AG08396 (cell line): ENCODE measurements at regions not wholly inside any gene's neighbourhood (a gene's known extent, or its start where the extent isn't known, plus 50 kb on each side); places are given as distances from the start of the nearest gene placed in this dataset.
"Not testable (repeated sequence)": the region's sequence is repeated elsewhere in the genome, so short reads cannot be mapped to it uniquely, and the experiment has no call there.

Experiments
- DNase-seq: peaks from one replicate; pipeline ENCODE4 v3.0.0; 2012; ENCODE audit warnings: low spot score, mixed read lengths

DNA sequence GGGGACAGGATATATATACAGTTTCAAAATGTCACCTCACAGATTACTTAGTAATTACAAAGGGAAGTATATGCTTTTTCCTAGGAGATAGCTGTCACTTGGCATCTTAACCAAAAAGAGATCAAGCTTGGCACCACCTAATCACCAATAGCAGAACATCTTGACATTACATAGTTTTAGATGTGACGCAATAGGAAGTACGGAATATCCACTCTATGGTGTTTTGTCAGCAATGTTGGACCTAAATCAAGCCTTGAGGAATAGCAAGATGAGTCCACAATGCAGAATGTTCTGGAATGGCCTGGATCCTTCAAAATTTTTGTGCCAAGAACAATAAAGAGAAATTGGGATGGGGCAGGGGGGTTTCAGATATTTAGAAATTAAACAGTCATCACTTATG, 1488.2 kb downstream of the FSTL5 start:
- no peak for DNase-seq

DNA sequence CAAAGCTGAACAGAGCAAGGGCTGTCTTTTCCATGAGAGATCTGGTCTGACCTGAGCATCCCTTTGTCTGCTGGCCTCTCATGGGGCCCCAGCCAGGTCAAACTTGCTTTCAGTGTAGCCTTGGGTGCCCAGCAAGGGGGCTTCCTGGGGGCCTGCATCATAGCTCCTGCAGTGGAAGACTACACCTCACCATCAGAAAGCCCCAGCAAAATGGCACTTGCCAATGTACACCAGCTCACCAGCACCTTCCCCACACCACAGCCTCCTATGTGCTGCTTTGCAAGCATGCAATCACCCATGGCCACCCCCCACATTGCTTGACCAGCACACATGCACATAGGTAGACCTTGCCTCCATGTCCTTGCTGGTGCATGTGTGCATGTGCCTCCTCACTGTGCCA, 1478.1 kb downstream of the FSTL5 start:
- no peak for DNase-seq

DNA sequence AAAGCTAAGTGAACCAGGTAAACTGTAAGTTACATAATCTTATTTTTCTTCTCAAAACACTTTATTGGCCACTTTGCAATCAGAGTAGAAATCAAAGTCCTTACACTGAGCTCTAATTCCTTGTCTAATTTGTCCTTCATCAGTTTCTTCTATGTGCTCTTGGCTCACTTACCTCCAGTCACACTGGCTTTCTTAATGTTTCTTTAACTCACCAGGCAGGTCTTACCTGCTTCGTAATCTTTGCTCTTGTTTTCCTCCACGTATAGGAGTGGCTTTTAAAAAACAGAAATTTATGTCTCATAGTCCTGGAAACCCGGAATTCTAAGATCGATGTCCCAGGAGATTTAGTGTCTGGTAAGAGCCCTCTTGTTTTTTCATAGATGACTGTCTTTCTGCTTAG, 1462.1 kb downstream of the FSTL5 start:
- no peak for DNase-seq

- no peak for DNase-seq
Observed at GRCh38 chr4:160709026-160709425, 1454.8 kb downstream of the FSTL5 start.

- DNase-seq = no peak
Observed at GRCh38 chr4:160709546-160709945, 1454.3 kb downstream of the FSTL5 start.

DNA sequence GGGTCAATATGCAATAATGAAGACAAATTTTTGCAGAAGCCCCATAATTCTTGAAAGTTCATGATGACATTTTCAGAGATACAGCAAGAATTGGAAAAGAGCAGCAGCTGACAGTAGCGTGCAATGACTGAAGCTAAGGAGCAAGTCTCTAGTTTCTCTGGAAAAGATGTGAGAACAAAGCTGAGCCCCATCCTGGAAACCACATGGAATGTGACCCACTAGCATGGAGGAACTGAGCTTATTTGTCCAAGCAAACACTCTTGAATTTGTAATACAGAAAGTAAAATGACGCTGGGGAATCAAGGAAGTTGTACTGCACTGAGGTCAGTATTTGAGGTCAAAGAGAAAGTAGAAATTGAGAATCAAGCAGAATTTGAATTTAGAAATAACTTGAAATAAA, 1447.2 kb downstream of the FSTL5 start:
- no peak for DNase-seq

GRCh38 chr4:160717848-160718247, 1446.0 kb downstream of the FSTL5 start:
- DNase-seq = no peak

- DNase-seq = no peak
Observed at GRCh38 chr4:160724063-160724462, 1439.7 kb downstream of the FSTL5 start.

GRCh38 chr4:160745126-160745525, 1418.7 kb downstream of the FSTL5 start:
- DNase-seq = no peak

DNA sequence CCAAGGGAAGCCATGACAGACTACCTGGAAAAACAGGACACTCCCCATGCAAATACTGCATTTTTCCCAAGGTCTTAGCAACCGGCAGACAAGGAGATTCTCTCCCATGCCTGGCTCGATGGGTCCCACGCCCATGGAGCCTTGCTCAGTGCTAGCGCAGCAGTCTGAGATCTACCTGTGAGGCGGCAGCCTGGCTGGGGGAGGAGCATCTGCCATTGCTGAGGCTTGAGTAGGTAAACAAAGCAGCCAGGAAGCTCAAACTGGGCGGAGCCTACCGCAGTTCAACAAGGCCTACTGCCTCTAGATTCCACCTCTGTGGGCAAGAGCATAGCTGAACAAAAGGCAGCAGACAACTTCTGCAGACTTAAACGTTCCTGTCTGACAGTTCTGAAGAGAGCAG, 1417.2 kb downstream of the FSTL5 start:
- DNase-seq = not testable (repeated sequence)

GRCh38 chr4:160772668-160773067, 1391.1 kb downstream of the FSTL5 start:
- DNase-seq = no peak

DNA sequence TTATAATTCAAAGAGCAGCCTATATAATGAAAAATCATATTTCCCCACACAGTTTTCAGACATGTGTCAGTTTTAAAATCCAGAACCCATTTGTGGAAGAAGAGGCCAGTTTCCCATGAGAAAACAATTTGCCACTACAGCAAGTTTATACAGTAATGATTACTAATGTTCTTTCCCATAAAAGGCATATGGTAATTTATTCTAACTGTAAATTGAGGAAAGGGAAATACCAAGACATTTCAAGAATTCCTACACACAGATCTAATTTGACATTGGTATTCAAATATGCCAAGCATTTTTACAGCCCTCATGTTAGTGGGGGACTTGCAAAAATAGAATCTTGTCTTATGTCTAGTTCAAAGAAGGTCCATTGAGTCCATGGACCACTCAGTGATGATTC, 1368.6 kb downstream of the FSTL5 start:
- DNase-seq = no peak

DNA sequence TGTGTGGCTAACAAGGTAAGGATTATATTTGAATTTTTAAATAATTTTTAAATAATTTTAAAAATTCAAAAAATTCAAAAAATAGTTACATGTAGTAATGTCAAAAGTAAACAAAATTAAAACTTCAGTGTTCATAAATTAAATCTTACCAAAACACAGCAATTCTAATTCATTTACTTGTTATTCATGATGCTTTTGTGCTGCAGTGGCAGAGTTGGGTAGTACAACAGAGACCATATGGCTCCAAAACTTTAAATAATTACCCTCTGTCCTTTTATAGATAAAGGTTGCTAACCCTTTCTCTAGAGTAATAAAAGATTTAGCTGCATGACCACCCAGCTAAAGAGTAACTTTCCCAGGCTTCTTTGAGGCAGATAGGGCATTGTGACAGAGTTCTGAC, 1355.6 kb downstream of the FSTL5 start:
- no peak for DNase-seq

DNA sequence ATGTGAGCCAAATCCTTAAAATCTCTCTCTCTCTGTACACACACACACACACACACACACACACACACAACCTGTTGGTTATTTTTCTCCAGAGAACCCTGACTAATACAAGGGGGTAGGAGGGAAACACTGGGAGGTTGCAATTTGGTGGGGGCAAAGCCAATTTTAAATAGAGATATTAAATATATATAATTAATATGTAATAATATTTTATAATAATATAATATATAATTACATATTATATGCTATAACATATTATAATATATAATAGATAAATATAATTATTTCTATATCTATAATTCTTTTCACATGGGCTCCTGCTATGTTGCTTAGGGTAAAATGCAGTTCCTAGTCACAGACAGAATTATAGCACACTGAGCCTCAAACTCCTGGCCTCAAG, 1354.2 kb downstream of the FSTL5 start:
- DNase-seq = no peak

GRCh38 chr4:160810424-160810823, 1353.4 kb downstream of the FSTL5 start:
- no peak for DNase-seq

DNA sequence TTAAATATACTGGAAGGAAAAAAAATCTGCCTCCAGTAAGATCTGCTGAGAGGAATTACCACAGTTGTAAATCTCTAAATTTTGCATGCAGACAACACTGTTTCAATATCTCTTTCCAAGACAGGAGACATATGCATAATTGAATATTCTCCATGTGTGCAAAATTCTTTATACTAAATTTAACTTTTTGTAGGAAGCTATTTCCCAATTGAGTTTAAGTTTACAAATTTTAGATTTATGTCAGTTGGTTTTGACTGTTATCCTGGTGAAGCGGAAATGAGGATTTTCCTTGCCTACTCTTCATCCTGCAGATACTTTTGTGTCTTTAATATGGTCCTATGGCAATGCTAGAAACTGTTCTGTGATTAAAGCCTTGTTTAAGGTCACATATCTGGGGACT, 1352.9 kb downstream of the FSTL5 start:
- DNase-seq = no peak

GRCh38 chr4:160811956-160812355, 1351.8 kb downstream of the FSTL5 start:
- DNase-seq = no peak

- DNase-seq = no peak
Observed at GRCh38 chr4:160814726-160815125, 1349.1 kb downstream of the FSTL5 start.

- DNase-seq = no peak
Observed at GRCh38 chr4:160818571-160818970, 1345.2 kb downstream of the FSTL5 start.

DNA sequence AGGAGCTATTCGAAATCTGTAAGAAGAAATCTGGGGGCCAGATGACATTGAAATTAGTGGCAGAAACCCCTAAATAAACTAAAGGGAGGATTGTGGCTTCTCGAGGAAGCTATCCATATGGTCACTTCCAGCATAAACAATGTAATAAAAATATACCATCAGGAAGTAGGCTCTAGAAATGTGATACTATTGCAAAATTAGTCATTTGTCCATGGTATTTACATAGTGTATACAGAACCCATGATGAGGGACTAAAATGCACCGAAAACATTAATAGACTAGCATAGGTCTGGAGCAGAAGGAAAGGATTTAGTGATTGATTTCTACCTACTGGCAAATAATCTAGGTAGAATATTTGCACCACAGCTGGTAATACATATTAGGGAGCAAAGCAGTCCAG, 1344.0 kb downstream of the FSTL5 start:
- DNase-seq = no peak

DNA sequence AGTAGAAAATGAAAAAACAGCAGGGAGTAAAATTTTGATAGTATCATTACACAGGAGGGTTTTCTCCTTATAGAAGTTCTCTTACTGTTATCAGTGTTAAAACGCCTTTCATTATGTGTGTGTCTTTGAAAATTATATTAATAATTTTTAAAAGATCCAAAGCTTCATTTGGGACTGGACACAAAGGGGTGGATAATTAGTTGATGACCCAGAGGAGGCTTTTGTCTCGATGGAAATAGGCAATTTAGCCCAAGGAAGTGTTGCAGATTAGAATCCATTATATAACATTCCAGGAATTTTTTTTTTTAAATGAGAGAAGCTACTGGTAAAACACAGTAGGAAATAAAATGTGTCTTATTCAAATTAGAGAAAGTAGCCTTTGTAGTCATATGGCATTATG, 1339.3 kb downstream of the FSTL5 start:
- DNase-seq = no peak

DNA sequence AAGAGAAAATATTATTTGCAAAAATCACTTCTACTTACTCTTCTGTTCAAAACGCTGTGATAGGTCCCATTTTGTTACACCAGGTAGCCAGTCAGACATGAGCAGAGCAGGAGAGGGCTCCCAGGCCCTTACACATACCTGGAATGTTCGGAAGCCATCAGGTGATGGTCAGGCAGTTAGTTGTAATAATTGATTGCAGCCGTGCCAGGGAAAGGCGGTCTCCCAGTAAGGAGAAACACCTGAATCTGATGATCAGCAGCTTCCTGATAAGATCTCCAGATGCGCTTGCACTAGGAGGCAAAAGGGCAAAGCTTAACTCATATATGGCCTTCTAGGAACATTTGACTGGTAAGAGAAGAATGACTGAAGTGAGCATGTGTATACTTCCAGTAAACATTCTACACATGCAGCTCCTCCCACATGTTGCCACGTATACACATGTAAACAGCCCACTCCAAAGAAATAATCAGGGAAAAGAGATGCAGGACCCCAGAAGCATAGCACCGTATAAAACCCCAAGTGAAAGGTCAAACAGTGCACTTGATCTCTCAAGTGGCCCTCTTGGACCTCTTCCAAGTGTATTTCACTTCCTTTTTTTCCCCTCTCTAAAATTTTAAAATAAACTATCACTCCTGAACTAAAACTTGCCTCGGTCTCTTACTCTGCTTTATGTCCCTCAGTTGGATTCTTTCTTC, 1338.0 kb downstream of the FSTL5 start:
- no peak for DNase-seq

- DNase-seq = no peak
Observed at GRCh38 chr4:160826339-160826679, 1337.5 kb downstream of the FSTL5 start.

DNA sequence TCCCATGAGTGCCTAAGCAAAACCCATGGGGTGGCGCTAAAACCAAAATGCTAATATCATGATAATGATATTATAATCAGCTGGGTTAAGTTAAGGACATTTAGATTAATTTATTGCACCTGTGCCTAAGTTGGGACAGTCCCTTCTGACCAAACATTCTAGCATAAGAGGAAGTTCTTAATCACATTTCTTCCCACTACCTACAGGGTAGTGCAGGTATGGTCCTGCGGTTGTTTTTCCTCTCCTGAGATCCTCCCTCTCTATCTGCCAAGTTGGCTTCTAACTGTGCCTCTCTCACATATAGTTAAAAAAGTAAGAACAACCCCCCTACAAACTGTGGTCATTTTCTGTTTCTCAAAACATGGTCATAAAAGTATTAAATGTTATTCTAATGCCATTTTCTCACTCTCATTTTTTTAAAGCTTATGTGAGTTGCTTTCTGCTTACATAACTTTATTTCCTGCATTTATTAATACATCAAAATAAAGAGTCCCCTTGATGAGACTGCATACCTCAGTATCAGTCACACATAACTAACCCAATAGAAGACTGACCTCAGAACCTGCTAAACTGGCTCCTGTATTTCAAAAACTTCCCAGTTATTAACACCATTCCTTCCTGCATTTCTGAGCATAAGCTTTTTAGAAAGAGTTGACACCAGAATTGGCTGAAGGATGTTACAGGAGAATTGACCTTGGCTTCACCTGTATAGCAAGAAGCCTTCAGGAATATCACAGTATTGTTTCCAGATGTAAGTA, 1332.5 kb downstream of the FSTL5 start:
- DNase-seq = no peak
